Panc1 (cell line): ENCODE measurements at regions not wholly inside any gene's neighbourhood (a gene's known extent, or its start where the extent isn't known, plus 50 kb on each side); places are given as distances from the start of the nearest gene placed in this dataset.

Experiments used
- CTCF ChIP-seq: fragments of 450-650 bp; IDR thresholded peaks from 2 replicates; pipeline ENCODE4 v1.5.1; 2017; ENCODE audit warnings: mild to moderate bottlenecking
- POLR2AphosphoS5 ChIP-seq: IDR thresholded peaks from 2 replicates; pipeline ENCODE4 v1.6.1; 2012; ENCODE audit warnings: mild to moderate bottlenecking, low read depth, low read length, moderate library complexity

- no peak for TF ChIP-seq CTCF
- no peak for TF ChIP-seq POLR2AphosphoS5
These were observed 208.0 kb upstream of the PHACTR1 start for GRCh38 chr6:12508553-12508952.
